Dendritic cell treated with granulocyte-macrophage colony-stimulating factor and Interleukin-4, amounts not matched to agents 40 ng/mL and 50 ng/mL, for 4 days (primary cell): ENCODE measurements at regions not wholly inside any gene's neighbourhood (a gene's known extent, or its start where the extent isn't known, plus 50 kb on each side); places are given as distances from the start of the nearest gene placed in this dataset.
"Not testable (repeated sequence)": the region's sequence is repeated elsewhere in the genome, so short reads cannot be mapped to it uniquely, and the experiment has no call there.

ENCODE experiments used
- H3K27ac Mint-ChIP-seq: one replicate; pipeline ENCODE4 v1.8.0; 2022; ENCODE audit warnings: mild to moderate bottlenecking, mixed read lengths
- H3K27me3 Mint-ChIP-seq: one replicate; pipeline ENCODE4 v1.8.0; 2022; ENCODE audit warnings: mild to moderate bottlenecking, mixed read lengths
- H3K36me3 Mint-ChIP-seq: one replicate; pipeline ENCODE4 v1.8.0; 2022; ENCODE audit warnings: low read depth, mixed read lengths
- H3K4me1 Mint-ChIP-seq: one replicate; pipeline ENCODE4 v1.8.0; 2022; ENCODE audit warnings: low read depth, mixed read lengths
- H3K4me3 Mint-ChIP-seq: one replicate; pipeline ENCODE4 v1.8.0; 2022; ENCODE audit warnings: mild to moderate bottlenecking, moderate library complexity, mixed read lengths
- H3K9me3 Mint-ChIP-seq: one replicate; pipeline ENCODE4 v1.8.0; 2022; ENCODE audit warnings: mixed read lengths
- intact Hi-C: fragments of 100-400 bp; cut with micrococcal nuclease; formaldehyde crosslinking; loops from one replicate; pipeline ENCODE4 v1.15.0; 2022

GRCh38 chr6:82612475-82613039 lies 248.9 kb downstream of the TPBG start:
- Mint-ChIP-seq H3K27ac (no peak overlapping the region), H3K9me3 (no peaks in the 10 kb centered on the region), H3K36me3 (no peaks in the 10 kb centered on the region), H3K4me3 (no peak overlapping the region), H3K4me1 (no peaks in the 10 kb centered on the region), H3K27me3 (no peaks in the 10 kb centered on the region)
- intact Hi-C loops, result no loop called here

- intact Hi-C loops, result no loop called here
- Mint-ChIP-seq H3K9me3 (no peaks in the 10 kb centered on the region), H3K36me3 (no peaks in the 10 kb centered on the region), H3K27me3 (no peaks in the 10 kb centered on the region), H3K4me1 (no peaks in the 10 kb centered on the region), H3K27ac (no peak overlapping the region), H3K4me3 (no peak overlapping the region)
These were observed 250.9 kb downstream of the TPBG start for GRCh38 chr6:82614518-82614917.

- Mint-ChIP-seq H3K36me3 (no peaks in the 10 kb centered on the region), H3K9me3 (no peaks in the 10 kb centered on the region), H3K4me3 (no peak overlapping the region), H3K27me3 (no peaks in the 10 kb centered on the region), H3K27ac (no peak overlapping the region), H3K4me1 (no peaks in the 10 kb centered on the region)
- intact Hi-C loops, result no loop called here
These were observed 252.9 kb downstream of the TPBG start for GRCh38 chr6:82616386-82617028.

GRCh38 chr6:82617648-82618047 lies 254.0 kb downstream of the TPBG start:
- H3K9me3 Mint-ChIP-seq, result peaks cover 6% of the 10 kb centered on the region
- intact Hi-C loops, result no loop called here
- H3K27me3 Mint-ChIP-seq, result no peaks in the 10 kb centered on the region
- no peak overlapping the region for H3K4me3 Mint-ChIP-seq
- H3K27ac Mint-ChIP-seq, result no peak overlapping the region
- no peaks in the 10 kb centered on the region for H3K4me1 Mint-ChIP-seq
- H3K36me3 Mint-ChIP-seq, result no peaks in the 10 kb centered on the region

- peaks cover 6% of the 10 kb centered on the region for H3K9me3 Mint-ChIP-seq
- no peak overlapping the region for H3K27ac Mint-ChIP-seq
- H3K36me3 Mint-ChIP-seq, result no peaks in the 10 kb centered on the region
- intact Hi-C loops, result no loop called here
- H3K4me3 Mint-ChIP-seq, result no peak overlapping the region
- H3K4me1 Mint-ChIP-seq, result no peaks in the 10 kb centered on the region
- H3K27me3 Mint-ChIP-seq, result no peaks in the 10 kb centered on the region
These were observed 256.0 kb downstream of the TPBG start for GRCh38 chr6:82619573-82619972.

GRCh38 chr6:82622461-82622860 lies 258.8 kb downstream of the TPBG start:
- H3K4me3 Mint-ChIP-seq, result no peak overlapping the region
- no peak overlapping the region for H3K27ac Mint-ChIP-seq
- peaks cover 6% of the 10 kb centered on the region for H3K9me3 Mint-ChIP-seq
- no peaks in the 10 kb centered on the region for H3K36me3 Mint-ChIP-seq
- intact Hi-C loops, result no loop called here
- H3K4me1 Mint-ChIP-seq, result no peaks in the 10 kb centered on the region
- no peaks in the 10 kb centered on the region for H3K27me3 Mint-ChIP-seq

- peaks cover 12% of the 10 kb centered on the region for H3K9me3 Mint-ChIP-seq
- H3K4me1 Mint-ChIP-seq, result no peaks in the 10 kb centered on the region
- no peaks in the 10 kb centered on the region for H3K27me3 Mint-ChIP-seq
- no peak overlapping the region for H3K27ac Mint-ChIP-seq
- H3K36me3 Mint-ChIP-seq, result no peaks in the 10 kb centered on the region
- no peak overlapping the region for H3K4me3 Mint-ChIP-seq
- intact Hi-C loops, result no loop called here
These were observed 260.6 kb downstream of the TPBG start for GRCh38 chr6:82624251-82624650.

- H3K27ac Mint-ChIP-seq, H3K36me3 Mint-ChIP-seq, H3K27me3 Mint-ChIP-seq, H3K4me3 Mint-ChIP-seq, intact Hi-C loops, H3K4me1 Mint-ChIP-seq: not testable (repeated sequence)
- peaks cover 30% of the 10 kb centered on the region for H3K9me3 Mint-ChIP-seq
These were observed 263.3 kb downstream of the TPBG start for GRCh38 chr6:82626946-82627345.

- H3K27me3 Mint-ChIP-seq, result no peaks in the 10 kb centered on the region
- no peak overlapping the region for H3K4me3 Mint-ChIP-seq
- intact Hi-C loops, result no loop called here
- no peak overlapping the region for H3K27ac Mint-ChIP-seq
- H3K36me3 Mint-ChIP-seq, result no peaks in the 10 kb centered on the region
- peaks cover 40% of the 10 kb centered on the region for H3K9me3 Mint-ChIP-seq
- H3K4me1 Mint-ChIP-seq, result no peaks in the 10 kb centered on the region
These were observed 266.3 kb downstream of the TPBG start for GRCh38 chr6:82629921-82630320.

GRCh38 chr6:82641677-82642076 lies 278.1 kb downstream of the TPBG start:
- intact Hi-C loops, result no loop called here
- Mint-ChIP-seq H3K27ac (no peak overlapping the region), H3K4me3 (no peak overlapping the region), H3K9me3 (peaks cover 4% of the 10 kb centered on the region), H3K4me1 (no peaks in the 10 kb centered on the region), H3K36me3 (no peaks in the 10 kb centered on the region), H3K27me3 (no peaks in the 10 kb centered on the region)

GRCh38 chr6:82645536-82646230 lies 282.1 kb downstream of the TPBG start:
- intact Hi-C loops, result no loop called here
- Mint-ChIP-seq H3K4me3 (no peak overlapping the region), H3K36me3 (no peaks in the 10 kb centered on the region), H3K27me3 (no peaks in the 10 kb centered on the region), H3K27ac (no peak overlapping the region), H3K4me1 (no peaks in the 10 kb centered on the region), H3K9me3 (peaks cover 23% of the 10 kb centered on the region)

- Mint-ChIP-seq H3K4me3 (no peak overlapping the region), H3K27me3 (no peaks in the 10 kb centered on the region), H3K4me1 (no peaks in the 10 kb centered on the region), H3K9me3 (peaks cover 23% of the 10 kb centered on the region), H3K36me3 (no peaks in the 10 kb centered on the region), H3K27ac (no peak overlapping the region)
- intact Hi-C loops, result no loop called here
These were observed 282.6 kb downstream of the TPBG start for GRCh38 chr6:82646231-82646615.

GRCh38 chr6:82651845-82652335 lies 288.3 kb downstream of the TPBG start:
- intact Hi-C loops, result no loop called here
- no peaks in the 10 kb centered on the region for H3K36me3 Mint-ChIP-seq
- H3K4me1 Mint-ChIP-seq, result no peaks in the 10 kb centered on the region
- H3K4me3 Mint-ChIP-seq, result no peak overlapping the region
- H3K9me3 Mint-ChIP-seq, result peaks cover 16% of the 10 kb centered on the region
- H3K27me3 Mint-ChIP-seq, result no peaks in the 10 kb centered on the region
- no peak overlapping the region for H3K27ac Mint-ChIP-seq

GRCh38 chr6:82679232-82679631 lies 315.6 kb downstream of the TPBG start:
- H3K27ac Mint-ChIP-seq, result no peak overlapping the region
- H3K9me3 Mint-ChIP-seq, result peaks cover 42% of the 10 kb centered on the region
- intact Hi-C loops, result no loop called here
- no peaks in the 10 kb centered on the region for H3K27me3 Mint-ChIP-seq
- H3K36me3 Mint-ChIP-seq, result no peaks in the 10 kb centered on the region
- no peak overlapping the region for H3K4me3 Mint-ChIP-seq
- H3K4me1 Mint-ChIP-seq, result no peaks in the 10 kb centered on the region
